CD4-positive, alpha-beta T cell treated with Interleukin-21 for 1 hour (primary cell): ENCODE measurements at regions not wholly inside any gene's neighbourhood (a gene's known extent, or its start where the extent isn't known, plus 50 kb on each side); places are given as distances from the start of the nearest gene placed in this dataset.
"Not testable (repeated sequence)": the region's sequence is repeated elsewhere in the genome, so short reads cannot be mapped to it uniquely, and the experiment has no call there.

Experiments used
- DNase-seq: peaks from one replicate; pipeline ENCODE4 v3.0.0-alpha.2; 2020

GRCh38 chr13:22800526-22801401 lies 380.0 kb upstream of the SGCG start:
- peak; percentile 12 for DNase-seq

GRCh38 chr13:22801402-22802003 lies 379.3 kb upstream of the SGCG start:
- DNase-seq: no peak

- DNase-seq: no peak
Observed at GRCh38 chr13:22812793-22813192, 368.0 kb upstream of the SGCG start.

- not testable (repeated sequence) for DNase-seq
Observed at GRCh38 chr13:22813531-22814377, 367.0 kb upstream of the SGCG start.

GRCh38 chr13:22814433-22814832 lies 366.3 kb upstream of the SGCG start:
- DNase-seq: not testable (repeated sequence)

GRCh38 chr13:22821589-22821988 lies 359.2 kb upstream of the SGCG start:
- DNase-seq: no peak

- DNase-seq: no peak
Observed at GRCh38 chr13:22825186-22825585, 355.6 kb upstream of the SGCG start.

GRCh38 chr13:22828081-22828480 lies 352.7 kb upstream of the SGCG start:
- no peak for DNase-seq

- no peak for DNase-seq
Observed at GRCh38 chr13:22836475-22836874, 344.3 kb upstream of the SGCG start.

- DNase-seq: no peak
Observed at GRCh38 chr13:22837980-22838647, 342.7 kb upstream of the SGCG start.

- DNase-seq: no peak
Observed at GRCh38 chr13:22839603-22840530, 340.9 kb upstream of the SGCG start.

- DNase-seq: no peak
Observed at GRCh38 chr13:22846551-22846950, 334.2 kb upstream of the SGCG start.

GRCh38 chr13:22848539-22849052 lies 332.2 kb upstream of the SGCG start:
- no peak for DNase-seq

- DNase-seq: no peak
Observed at GRCh38 chr13:22855926-22856325, 324.9 kb upstream of the SGCG start.

- not testable (repeated sequence) for DNase-seq
Observed at GRCh38 chr13:22858980-22859379, 321.8 kb upstream of the SGCG start.

- DNase-seq: not testable (repeated sequence)
Observed at GRCh38 chr13:22859411-22859810, 321.4 kb upstream of the SGCG start.

GRCh38 chr13:22861958-22862466 lies 318.8 kb upstream of the SGCG start:
- DNase-seq: no peak

- DNase-seq: no peak
Observed at GRCh38 chr13:22862478-22862877, 318.3 kb upstream of the SGCG start.

GRCh38 chr13:22866221-22866620 lies 314.6 kb upstream of the SGCG start:
- no peak for DNase-seq

- no peak for DNase-seq
Observed at GRCh38 chr13:22871231-22871630, 309.5 kb upstream of the SGCG start.

GRCh38 chr13:22874839-22875238 lies 305.9 kb upstream of the SGCG start:
- no peak for DNase-seq
